Caco-2 (cell line): ENCODE measurements at regions not wholly inside any gene's neighbourhood (a gene's known extent, or its start where the extent isn't known, plus 50 kb on each side); places are given as distances from the start of the nearest gene placed in this dataset.

Experiments used
- BruUV-seq: library from RNA; stranded (reverse); fragments of 400-500 nt; replicated peaks from 2 replicates; lab custom pipeline; 2021; lab: Mats Ljungman, UMichigan
- CTCF ChIA-PET: fragments of 300-600 bp; sonication (Branson Sonifier 250); formaldehyde crosslinking; loops from one replicate; lab custom pipeline; 2022; ENCODE audit warnings: antibody characterized with exemption; lab: Charles Lee
- POLR2A ChIA-PET: fragments of 300-600 bp; sonication (Branson Sonifier 250); formaldehyde crosslinking; loops from one replicate; lab custom pipeline; 2022; ENCODE audit warnings: antibody characterized with exemption; lab: Charles Lee
- DNase-seq, 2 experiments: peaks; one replicate each; pipeline versions ENCODE4 v3.0.0 to v3.0.0-alpha.2; 2020 to 2022
- H3K27me3 ChIP-seq: replicated peaks from 2 replicates; pipeline ENCODE4 v1.6.0; 2011; ENCODE audit warnings: low read length; ENCODE audit not compliant: control insufficient read depth, insufficient read depth
- H3K36me3 ChIP-seq: 2 replicates; pipeline ENCODE4 v1.5.1; 2011; ENCODE audit warnings: low read length; ENCODE audit not compliant: control insufficient read depth, insufficient read depth
- H3K4me1 ChIP-seq: fragments of 250-450 bp; sonication (Bioruptor Pico); 2 replicates; pipeline ENCODE4 v1.5.1; 2020; ENCODE audit warnings: mild to moderate bottlenecking
- H3K4me3 ChIP-seq: 2 replicates; pipeline ENCODE4 v1.5.1; 2011; ENCODE audit warnings: low read depth, mild to moderate bottlenecking, control low read depth, low read length
- H3K9me3 ChIP-seq: fragments of 250-450 bp; sonication (Bioruptor Pico); 2 replicates; pipeline ENCODE4 v1.5.1; 2020; ENCODE audit warnings: mild to moderate bottlenecking, moderate library complexity
- H3K27ac Mint-ChIP-seq: one replicate; pipeline ENCODE4 v1.8.0; 2022; ENCODE audit warnings: mixed read lengths; ENCODE audit not compliant: unreplicated experiment
- H3K27me3 Mint-ChIP-seq: one replicate; pipeline ENCODE4 v1.8.0; 2022; ENCODE audit warnings: mixed read lengths; ENCODE audit not compliant: insufficient read depth, unreplicated experiment
- H3K36me3 Mint-ChIP-seq: one replicate; pipeline ENCODE4 v1.8.0; 2022; ENCODE audit warnings: mild to moderate bottlenecking, mixed read lengths; ENCODE audit not compliant: insufficient read depth, unreplicated experiment
- H3K4me1 Mint-ChIP-seq: one replicate; pipeline ENCODE4 v1.8.0; 2022; ENCODE audit warnings: low read depth, mixed read lengths; ENCODE audit not compliant: unreplicated experiment
- H3K4me3 Mint-ChIP-seq: one replicate; pipeline ENCODE4 v1.8.0; 2022; ENCODE audit warnings: mild to moderate bottlenecking, moderate library complexity, mixed read lengths; ENCODE audit not compliant: unreplicated experiment
- H3K9me3 Mint-ChIP-seq: one replicate; pipeline ENCODE4 v1.8.0; 2022; ENCODE audit warnings: mixed read lengths; ENCODE audit not compliant: unreplicated experiment
- intact Hi-C: fragments of 100-400 bp; cut with micrococcal nuclease; formaldehyde crosslinking; loops from one replicate; pipeline ENCODE4 v1.10.0; 2022; ENCODE audit not compliant: unreplicated experiment
- TF ChIP-seq, protein P1 (sequence below), 2 experiments: fragments of 200-600 bp in 1 of 2; IDR thresholded peaks; 1 replicate in 1 of 2; 2 replicates in 1 of 2; pipeline versions ENCODE4 v1.5.1 to v1.8.0; 2011 to 2022; ENCODE audit warnings: antibody characterized with exemption in 1 of 2, control low read depth in 1 of 2, inconsistent platforms in 1 of 2, low read depth in 1 of 2, low read length in 1 of 2, mild to moderate bottlenecking in 1 of 2, moderate library complexity in 1 of 2; ENCODE audit not compliant: insufficient read depth in 1 of 2, severe bottlenecking in 1 of 2, unreplicated experiment in 1 of 2

- CTCF ChIA-PET: no interaction called here
- no TSS peak for BruUV-seq
- TF ChIP-seq, protein P1, sequence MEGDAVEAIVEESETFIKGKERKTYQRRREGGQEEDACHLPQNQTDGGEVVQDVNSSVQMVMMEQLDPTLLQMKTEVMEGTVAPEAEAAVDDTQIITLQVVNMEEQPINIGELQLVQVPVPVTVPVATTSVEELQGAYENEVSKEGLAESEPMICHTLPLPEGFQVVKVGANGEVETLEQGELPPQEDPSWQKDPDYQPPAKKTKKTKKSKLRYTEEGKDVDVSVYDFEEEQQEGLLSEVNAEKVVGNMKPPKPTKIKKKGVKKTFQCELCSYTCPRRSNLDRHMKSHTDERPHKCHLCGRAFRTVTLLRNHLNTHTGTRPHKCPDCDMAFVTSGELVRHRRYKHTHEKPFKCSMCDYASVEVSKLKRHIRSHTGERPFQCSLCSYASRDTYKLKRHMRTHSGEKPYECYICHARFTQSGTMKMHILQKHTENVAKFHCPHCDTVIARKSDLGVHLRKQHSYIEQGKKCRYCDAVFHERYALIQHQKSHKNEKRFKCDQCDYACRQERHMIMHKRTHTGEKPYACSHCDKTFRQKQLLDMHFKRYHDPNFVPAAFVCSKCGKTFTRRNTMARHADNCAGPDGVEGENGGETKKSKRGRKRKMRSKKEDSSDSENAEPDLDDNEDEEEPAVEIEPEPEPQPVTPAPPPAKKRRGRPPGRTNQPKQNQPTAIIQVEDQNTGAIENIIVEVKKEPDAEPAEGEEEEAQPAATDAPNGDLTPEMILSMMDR (IDR thresholded peaks at IDR 0.05; ENCODE audit: insufficient read depth in 1 of 2, low read depth in 1 of 2, low read length in 1 of 2, severe bottlenecking in 1 of 2, unreplicated experiment in 1 of 2): no peak
- Mint-ChIP-seq H3K4me3 (no peak overlapping the region), H3K9me3 (peaks cover 5% of the 10 kb centered on the region), H3K36me3 (no peaks in the 10 kb centered on the region), H3K4me1 (peaks cover 15% of the 10 kb centered on the region), H3K27me3 (no peaks in the 10 kb centered on the region), H3K27ac (no peak overlapping the region)
- no peaks in the 10 kb centered on the region for H3K9me3 ChIP-seq
- H3K36me3 ChIP-seq: no peaks in the 10 kb centered on the region
- no peak for DNase-seq
- H3K4me3 ChIP-seq: no peak overlapping the region
- POLR2A ChIA-PET: no interaction called here
- intact Hi-C loops: no loop called here
- H3K4me1 ChIP-seq: peaks cover 5% of the 10 kb centered on the region; the same call in 1 of the 2 replicates
- H3K27me3 ChIP-seq: no peaks in the 10 kb centered on the region
Measured at GRCh38 chr14:51478175-51478621, 173.5 kb upstream of the FRMD6 start.

DNA sequence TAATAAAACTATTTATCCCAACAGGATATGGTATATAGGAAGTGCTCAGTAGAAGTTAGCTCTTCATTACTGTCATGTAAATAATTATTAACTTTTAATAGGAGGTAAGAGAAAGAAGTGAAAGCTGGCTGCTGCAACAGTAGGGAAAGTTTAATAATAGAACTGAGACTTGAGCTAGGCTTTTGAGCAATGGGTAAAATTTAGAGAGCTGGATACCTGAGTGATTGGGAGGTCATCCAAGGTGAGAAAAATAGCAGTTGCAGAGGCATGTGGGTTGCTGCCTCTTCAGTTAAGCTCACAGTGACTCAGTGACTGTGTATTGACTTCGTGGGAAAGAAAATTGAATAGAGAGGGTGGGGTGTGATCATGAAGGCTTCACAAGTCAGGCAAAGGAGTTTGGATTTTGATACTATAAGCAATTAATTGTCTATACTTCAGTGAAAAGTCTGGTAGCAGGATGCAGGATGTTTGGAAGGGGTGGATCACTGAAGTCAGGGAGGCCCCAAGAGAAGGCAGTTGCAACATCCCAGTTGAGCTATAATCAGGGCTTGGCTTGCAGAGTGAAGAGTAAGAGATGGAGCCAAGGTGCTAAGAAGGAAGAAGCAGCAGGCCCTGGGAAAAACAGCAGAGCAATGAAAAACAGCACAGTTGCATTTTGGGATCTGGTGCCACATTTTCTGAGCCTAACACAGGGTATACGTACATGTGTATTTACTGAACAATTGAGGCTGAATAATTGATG, 172.0 kb upstream of the FRMD6 start:
- ChIA-PET CTCF (no interaction called here), POLR2A (no interaction called here)
- Mint-ChIP-seq H3K27me3 (no peaks in the 10 kb centered on the region), H3K4me1 (no peaks in the 10 kb centered on the region), H3K4me3 (no peak overlapping the region), H3K9me3 (peaks cover 11% of the 10 kb centered on the region), H3K36me3 (no peaks in the 10 kb centered on the region), H3K27ac (no peak overlapping the region)
- Histone ChIP-seq H3K36me3 (no peaks in the 10 kb centered on the region), H3K9me3 (no peaks in the 10 kb centered on the region), H3K27me3 (no peaks in the 10 kb centered on the region), H3K4me3 (no peak overlapping the region), H3K4me1 (no peaks in the 10 kb centered on the region)
- intact Hi-C loops: no loop called here
- no TSS peak for BruUV-seq
- TF ChIP-seq, protein P1 (IDR thresholded peaks at IDR 0.05; ENCODE audit: insufficient read depth in 1 of 2, low read depth in 1 of 2, low read length in 1 of 2, severe bottlenecking in 1 of 2, unreplicated experiment in 1 of 2): no peak
- DNase-seq: no peak

- ChIA-PET POLR2A (no interaction called here), CTCF (no interaction called here)
- Mint-ChIP-seq H3K36me3 (no peaks in the 10 kb centered on the region), H3K4me3 (no peak overlapping the region), H3K27ac (no peak overlapping the region), H3K4me1 (no peaks in the 10 kb centered on the region), H3K9me3 (peaks cover 11% of the 10 kb centered on the region), H3K27me3 (no peaks in the 10 kb centered on the region)
- H3K9me3 ChIP-seq: no peaks in the 10 kb centered on the region
- TF ChIP-seq, protein P1 (IDR thresholded peaks at IDR 0.05; ENCODE audit: insufficient read depth in 1 of 2, low read depth in 1 of 2, low read length in 1 of 2, severe bottlenecking in 1 of 2, unreplicated experiment in 1 of 2): no peak
- no peaks in the 10 kb centered on the region for H3K36me3 ChIP-seq
- no peak for DNase-seq
- intact Hi-C loops: no loop called here
- no peaks in the 10 kb centered on the region for H3K27me3 ChIP-seq
- no peaks in the 10 kb centered on the region for H3K4me1 ChIP-seq
- no TSS peak for BruUV-seq
- H3K4me3 ChIP-seq: no peak overlapping the region
Measured at GRCh38 chr14:51481643-51482042, 170.1 kb upstream of the FRMD6 start.
